ENCODE measurements at regions not wholly inside any gene's neighbourhood (a gene's known extent, or its start where the extent isn't known, plus 50 kb on each side); places are given as distances from the start of the nearest gene placed in this dataset.

DNA sequence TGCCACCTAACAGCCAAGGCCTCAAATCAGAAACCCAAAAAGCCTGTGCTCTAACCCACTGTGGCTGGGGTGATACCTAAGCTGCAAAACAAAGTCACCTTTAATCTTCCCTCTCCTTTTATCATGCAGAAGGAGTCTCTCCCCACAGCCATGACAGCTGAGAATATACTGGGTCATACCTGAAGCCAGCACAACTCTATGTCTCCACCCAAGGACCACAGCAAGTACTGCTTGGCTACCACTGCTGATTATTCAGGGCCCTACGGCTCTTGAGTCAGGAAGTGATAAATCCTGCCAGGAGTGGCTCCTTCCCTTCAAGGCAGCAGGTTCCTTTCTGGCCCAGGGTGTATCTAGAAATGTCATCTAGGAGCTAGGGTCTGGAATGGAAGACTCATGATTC lies 151.5 kb upstream of the TOM1L1 start:
- Histone ChIP-seq H3K4me3 (no peak overlapping the region), H3K4me1 (no peaks in the 10 kb centered on the region), H3K27ac (no peak overlapping the region), H3K27me3 (no peaks in the 10 kb centered on the region), H3K36me3 (no peaks in the 10 kb centered on the region), H3K9me3 (no peaks in the 10 kb centered on the region)
- DNase-seq (no peak), ATAC-seq (no peak), FAIRE-seq (no peak)
- WGBS, 2 donors: 33 to 46% methylated on average over 1 of the region's 1 CpG
- TF ChIP-seq, protein P1, sequence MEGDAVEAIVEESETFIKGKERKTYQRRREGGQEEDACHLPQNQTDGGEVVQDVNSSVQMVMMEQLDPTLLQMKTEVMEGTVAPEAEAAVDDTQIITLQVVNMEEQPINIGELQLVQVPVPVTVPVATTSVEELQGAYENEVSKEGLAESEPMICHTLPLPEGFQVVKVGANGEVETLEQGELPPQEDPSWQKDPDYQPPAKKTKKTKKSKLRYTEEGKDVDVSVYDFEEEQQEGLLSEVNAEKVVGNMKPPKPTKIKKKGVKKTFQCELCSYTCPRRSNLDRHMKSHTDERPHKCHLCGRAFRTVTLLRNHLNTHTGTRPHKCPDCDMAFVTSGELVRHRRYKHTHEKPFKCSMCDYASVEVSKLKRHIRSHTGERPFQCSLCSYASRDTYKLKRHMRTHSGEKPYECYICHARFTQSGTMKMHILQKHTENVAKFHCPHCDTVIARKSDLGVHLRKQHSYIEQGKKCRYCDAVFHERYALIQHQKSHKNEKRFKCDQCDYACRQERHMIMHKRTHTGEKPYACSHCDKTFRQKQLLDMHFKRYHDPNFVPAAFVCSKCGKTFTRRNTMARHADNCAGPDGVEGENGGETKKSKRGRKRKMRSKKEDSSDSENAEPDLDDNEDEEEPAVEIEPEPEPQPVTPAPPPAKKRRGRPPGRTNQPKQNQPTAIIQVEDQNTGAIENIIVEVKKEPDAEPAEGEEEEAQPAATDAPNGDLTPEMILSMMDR (IDR thresholded peaks at IDR 0.05): no peak
- intact Hi-C loops (cut with DNase I): no loop called here

DNA sequence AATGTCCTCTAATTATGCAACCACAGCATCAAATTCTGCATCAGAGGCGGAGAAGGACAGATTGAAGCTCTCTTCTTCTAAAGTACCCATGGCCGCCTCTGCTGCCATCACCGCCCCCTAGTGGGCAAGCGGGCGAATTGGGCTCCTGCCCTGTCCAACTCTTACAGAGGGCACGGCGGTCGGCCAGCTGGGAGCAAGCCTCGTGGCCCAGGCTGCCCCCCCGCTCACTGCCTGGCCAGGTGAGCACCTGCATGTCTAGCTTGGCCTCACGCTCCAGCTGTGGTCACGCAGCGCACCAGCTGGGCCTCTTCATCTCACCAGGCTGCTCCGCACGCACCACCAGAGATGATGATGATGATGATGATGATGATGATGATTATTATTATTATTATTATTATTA lies 146.1 kb upstream of the TOM1L1 start:
- ATAC-seq: no peak
- no peaks in the 10 kb centered on the region for H3K36me3 ChIP-seq
- peak in 2 of 6 donors; percentile 21 to 47 for DNase-seq
- H3K4me3 ChIP-seq: no peak overlapping the region
- no peaks in the 10 kb centered on the region for H3K4me1 ChIP-seq
- no peak overlapping the region for H3K27ac ChIP-seq
- 71 to 79% methylated on average over 15 of the region's 15 CpGs for WGBS, 2 donors
- intact Hi-C loops (cut with DNase I): no loop called here
- TF ChIP-seq, protein P1 (IDR thresholded peaks at IDR 0.05): no peak
- H3K9me3 ChIP-seq: no peaks in the 10 kb centered on the region
- no peak for FAIRE-seq
- H3K27me3 ChIP-seq: no peaks in the 10 kb centered on the region

DNA sequence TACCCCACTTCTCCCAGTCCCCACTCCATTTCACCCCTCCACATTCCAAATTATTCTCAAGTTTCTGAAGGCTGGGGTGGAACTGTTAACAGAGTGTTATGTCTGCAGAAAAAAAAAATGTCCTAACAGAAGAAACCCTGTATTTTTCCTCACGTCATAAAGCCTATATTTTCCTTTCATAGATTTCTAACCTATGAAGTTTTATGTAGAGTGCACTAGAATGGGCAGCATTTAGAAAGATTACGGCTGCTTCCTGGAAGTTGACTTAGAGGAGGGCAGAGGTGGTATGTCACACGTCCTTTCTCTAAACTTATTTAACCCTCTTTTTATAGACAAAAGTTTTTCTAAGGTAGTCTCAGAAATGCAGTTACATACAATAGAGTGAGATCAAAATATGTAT lies 139.8 kb upstream of the TOM1L1 start:
- H3K36me3 ChIP-seq: no peaks in the 10 kb centered on the region
- DNase-seq (no peak), FAIRE-seq (no peak), ATAC-seq (no peak)
- no peaks in the 10 kb centered on the region for H3K9me3 ChIP-seq
- 39 to 45% methylated on average over 3 of the region's 3 CpGs for WGBS, 2 donors
- H3K4me3 ChIP-seq: no peak overlapping the region
- intact Hi-C loops (cut with DNase I): no loop called here
- TF ChIP-seq, protein P1 (IDR thresholded peaks at IDR 0.05): no peak
- no peaks in the 10 kb centered on the region for H3K4me1 ChIP-seq
- H3K27me3 ChIP-seq: no peaks in the 10 kb centered on the region
- H3K27ac ChIP-seq: no peak overlapping the region

DNA sequence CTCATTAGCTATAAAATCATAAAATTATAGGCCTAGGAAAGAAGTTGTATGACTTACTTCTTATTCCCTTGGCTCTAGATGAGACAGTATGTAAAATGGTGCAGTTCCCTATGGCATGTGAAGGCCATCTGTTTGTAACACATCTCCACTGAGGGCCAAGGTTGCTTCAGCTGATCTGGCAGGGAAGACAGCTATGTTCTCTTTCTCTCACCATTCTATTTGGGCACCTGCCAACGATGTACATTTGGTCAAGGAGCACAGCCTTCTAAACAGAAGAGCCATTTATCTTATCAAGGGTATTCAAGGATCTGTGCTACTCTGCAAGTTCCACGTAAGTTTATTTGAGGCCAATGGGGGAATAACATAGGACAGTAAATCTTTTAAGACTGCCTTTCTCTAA lies 129.8 kb upstream of the TOM1L1 start:
- intact Hi-C loops (cut with DNase I): no loop called here
- TF ChIP-seq, protein P1 (IDR thresholded peaks at IDR 0.05): no peak
- no peaks in the 10 kb centered on the region for H3K36me3 ChIP-seq
- no peaks in the 10 kb centered on the region for H3K9me3 ChIP-seq
- H3K4me3 ChIP-seq: no peak overlapping the region
- no peaks in the 10 kb centered on the region for H3K4me1 ChIP-seq
- no peak for DNase-seq
- no peak overlapping the region for H3K27ac ChIP-seq
- WGBS, 2 donors: 43 to 47% methylated on average over 2 of the region's 2 CpGs
- ATAC-seq: no peak
- FAIRE-seq: no peak
- H3K27me3 ChIP-seq: no peaks in the 10 kb centered on the region

DNA sequence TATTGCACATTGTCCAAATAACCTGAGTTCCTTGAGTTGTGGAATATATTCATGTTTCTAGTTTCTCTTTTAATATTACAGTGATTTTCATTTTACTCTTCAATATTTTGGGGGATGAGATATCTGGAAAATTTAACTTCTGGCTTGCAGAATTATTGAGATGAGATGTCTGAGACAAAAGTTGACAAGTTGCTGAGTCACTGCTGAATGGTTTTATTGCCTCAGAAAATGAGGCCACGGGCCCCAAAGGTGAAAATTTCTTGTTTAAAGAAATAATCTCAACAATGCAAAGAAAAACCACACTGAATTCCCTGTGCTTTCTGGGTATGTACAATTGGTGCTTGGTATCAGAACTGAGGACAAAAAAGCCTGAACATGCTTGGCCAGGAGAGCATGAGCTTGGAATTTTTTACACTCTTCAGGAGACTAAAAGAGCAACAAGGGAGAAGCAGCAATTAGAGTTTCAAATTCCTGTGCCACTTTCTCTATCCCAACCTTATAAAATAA lies 129.2 kb upstream of the TOM1L1 start:
- no peaks in the 10 kb centered on the region for H3K4me1 ChIP-seq
- no peaks in the 10 kb centered on the region for H3K9me3 ChIP-seq
- DNase-seq (no peak), ATAC-seq (no peak), FAIRE-seq (no peak)
- WGBS, 2 donors: 32 to 53% methylated on average over 1 of the region's 1 CpG
- no peak overlapping the region for H3K27ac ChIP-seq
- H3K36me3 ChIP-seq: no peaks in the 10 kb centered on the region
- H3K27me3 ChIP-seq: no peaks in the 10 kb centered on the region
- TF ChIP-seq, protein P1 (IDR thresholded peaks at IDR 0.05): no peak
- no peak overlapping the region for H3K4me3 ChIP-seq
- intact Hi-C loops (cut with DNase I): no loop called here

Measured in pancreas (tissue), 10 donors.